Epithelial cell of esophagus (primary cell): ENCODE measurements at regions not wholly inside any gene's neighbourhood (a gene's known extent, or its start where the extent isn't known, plus 50 kb on each side); places are given as distances from the start of the nearest gene placed in this dataset.

Experiments
- DNase-seq: peaks from one replicate; pipeline ENCODE4 v3.0.0; 2010; ENCODE audit warnings: low read depth
- H3K4me3 ChIP-seq: 2 replicates; pipeline ENCODE4 v1.5.1; 2011; ENCODE audit warnings: mild to moderate bottlenecking, low read length, control low read depth
- TF ChIP-seq, protein P1 (sequence below): IDR thresholded peaks from 2 replicates; pipeline ENCODE4 v1.5.1; 2011; ENCODE audit warnings: low read depth, mild to moderate bottlenecking, low read length, control low read depth, inconsistent platforms; ENCODE audit not compliant: insufficient read depth; ENCODE audit errors: missing control alignments

DNA sequence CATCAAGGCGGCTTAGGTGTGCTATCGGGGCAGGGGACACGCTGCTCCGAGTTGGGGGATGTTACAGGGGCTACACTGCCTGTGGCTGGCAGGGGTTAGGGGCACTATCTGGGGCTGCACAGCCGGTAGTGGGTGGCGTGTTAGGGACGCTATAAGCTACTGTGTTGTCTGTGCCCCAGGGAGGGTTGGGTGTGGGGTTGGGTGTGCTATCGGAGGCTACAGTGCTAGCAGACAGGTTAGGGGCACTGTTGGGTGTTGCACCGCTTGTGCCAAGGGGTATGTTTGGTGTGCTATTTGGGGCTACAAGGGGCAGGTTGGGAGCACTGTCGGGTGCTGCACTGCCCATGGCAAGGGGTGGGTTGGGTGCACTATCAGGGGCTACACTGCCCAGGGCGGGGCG lies 120.2 kb upstream of the VPREB1 start:
- no peak overlapping the region for H3K4me3 ChIP-seq
- no peak for DNase-seq
- TF ChIP-seq, protein P1, sequence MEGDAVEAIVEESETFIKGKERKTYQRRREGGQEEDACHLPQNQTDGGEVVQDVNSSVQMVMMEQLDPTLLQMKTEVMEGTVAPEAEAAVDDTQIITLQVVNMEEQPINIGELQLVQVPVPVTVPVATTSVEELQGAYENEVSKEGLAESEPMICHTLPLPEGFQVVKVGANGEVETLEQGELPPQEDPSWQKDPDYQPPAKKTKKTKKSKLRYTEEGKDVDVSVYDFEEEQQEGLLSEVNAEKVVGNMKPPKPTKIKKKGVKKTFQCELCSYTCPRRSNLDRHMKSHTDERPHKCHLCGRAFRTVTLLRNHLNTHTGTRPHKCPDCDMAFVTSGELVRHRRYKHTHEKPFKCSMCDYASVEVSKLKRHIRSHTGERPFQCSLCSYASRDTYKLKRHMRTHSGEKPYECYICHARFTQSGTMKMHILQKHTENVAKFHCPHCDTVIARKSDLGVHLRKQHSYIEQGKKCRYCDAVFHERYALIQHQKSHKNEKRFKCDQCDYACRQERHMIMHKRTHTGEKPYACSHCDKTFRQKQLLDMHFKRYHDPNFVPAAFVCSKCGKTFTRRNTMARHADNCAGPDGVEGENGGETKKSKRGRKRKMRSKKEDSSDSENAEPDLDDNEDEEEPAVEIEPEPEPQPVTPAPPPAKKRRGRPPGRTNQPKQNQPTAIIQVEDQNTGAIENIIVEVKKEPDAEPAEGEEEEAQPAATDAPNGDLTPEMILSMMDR = no peak

DNA sequence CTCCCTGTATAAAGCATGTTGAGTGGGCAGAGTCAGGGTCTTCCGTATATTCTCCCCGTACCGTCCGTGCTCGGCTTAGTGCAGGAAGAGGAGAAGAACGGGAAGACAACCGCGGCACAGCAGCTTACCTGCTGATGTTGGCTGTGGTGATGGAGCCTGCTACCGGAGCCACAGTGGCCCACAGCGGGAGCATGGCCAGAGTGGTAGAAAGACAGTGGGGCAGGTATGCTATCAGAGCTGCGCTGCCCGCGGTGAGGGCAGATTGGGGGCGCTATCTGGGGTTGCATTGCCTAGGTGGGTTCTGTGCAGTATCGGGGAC lies 120.7 kb upstream of the VPREB1 start:
- TF ChIP-seq, protein P1 = no peak
- H3K4me3 ChIP-seq = no peak overlapping the region

DNA sequence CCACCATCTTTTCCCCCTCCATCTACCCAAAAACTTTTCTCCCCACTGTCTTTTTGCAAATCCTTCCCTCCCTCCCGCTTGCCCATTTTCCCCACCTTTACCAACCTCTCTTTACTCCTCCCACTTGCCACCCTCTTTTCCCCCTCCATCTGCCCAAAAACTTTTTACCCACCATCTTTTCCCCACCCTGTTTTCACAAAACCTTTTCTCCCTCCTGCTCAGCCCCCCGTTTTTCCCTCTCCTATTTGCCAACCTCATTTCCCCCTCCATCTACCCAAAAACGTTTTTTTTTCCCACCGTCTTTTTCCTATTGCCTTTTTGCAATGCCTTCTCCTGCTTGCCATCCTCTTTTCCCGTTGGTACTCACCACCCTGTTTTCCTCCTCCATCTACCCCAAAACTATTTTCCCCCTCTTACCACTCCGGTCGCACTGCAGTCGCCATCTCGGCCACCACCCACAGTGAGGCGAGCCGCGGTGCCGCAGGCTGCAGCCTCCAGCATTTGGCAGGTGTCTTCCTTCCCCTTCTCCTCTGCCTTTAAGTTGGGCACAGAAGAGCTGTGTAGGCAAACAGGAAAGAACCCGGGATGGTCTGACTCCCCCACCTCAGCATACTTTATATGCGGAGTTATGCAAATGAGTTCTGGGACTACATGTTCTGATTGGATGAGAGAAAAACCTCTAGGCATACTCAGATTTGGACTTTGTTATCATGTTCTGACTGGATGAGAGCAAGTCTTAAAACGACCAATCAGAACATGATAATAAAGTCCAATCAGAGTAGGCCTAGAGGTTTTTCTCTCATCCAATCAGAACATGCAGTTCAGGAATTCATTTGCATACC lies 121.2 kb upstream of the VPREB1 start:
- H3K4me3 ChIP-seq = no peak overlapping the region
- TF ChIP-seq, protein P1 = no peak
- no peak for DNase-seq

More for the DNA sequence above, 120.7 kb upstream of the VPREB1 start:
- DNase-seq = no peak

DNA sequence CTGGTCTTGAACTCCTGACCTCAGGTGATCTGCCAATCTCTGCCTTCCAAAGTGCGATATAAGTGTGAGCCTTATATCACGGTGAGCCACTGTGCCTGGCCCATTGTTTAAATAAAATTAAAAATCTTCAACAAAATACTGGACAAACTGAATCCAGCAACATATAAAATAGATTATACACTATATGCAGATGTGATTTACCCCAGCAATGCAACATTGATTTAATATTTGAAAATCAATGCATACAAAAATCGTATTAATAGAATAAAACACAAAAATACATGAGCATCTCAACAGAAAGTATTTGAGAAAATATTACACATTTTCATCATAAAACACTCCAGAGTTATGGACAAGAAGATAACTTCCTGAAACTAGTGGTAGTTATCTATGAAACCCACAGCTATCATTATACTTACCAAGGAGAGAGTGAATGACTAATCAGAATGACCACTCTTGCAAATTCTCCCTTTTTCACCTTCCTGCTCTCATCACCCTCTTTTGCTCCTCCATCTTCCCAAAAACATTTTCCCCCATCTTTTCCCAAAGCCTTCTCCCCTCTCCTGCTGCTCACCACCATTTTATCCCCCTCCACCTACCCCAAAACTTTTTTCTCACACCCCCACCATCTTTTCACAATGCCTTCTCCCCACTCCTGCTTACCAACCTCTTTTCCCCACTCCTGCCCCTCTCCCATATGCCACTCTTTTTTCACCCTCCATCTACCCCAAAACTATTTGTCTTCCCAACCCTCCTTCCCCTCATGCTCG lies 122.1 kb upstream of the VPREB1 start:
- DNase-seq = no peak
- TF ChIP-seq, protein P1 = no peak
- no peak overlapping the region for H3K4me3 ChIP-seq

DNA sequence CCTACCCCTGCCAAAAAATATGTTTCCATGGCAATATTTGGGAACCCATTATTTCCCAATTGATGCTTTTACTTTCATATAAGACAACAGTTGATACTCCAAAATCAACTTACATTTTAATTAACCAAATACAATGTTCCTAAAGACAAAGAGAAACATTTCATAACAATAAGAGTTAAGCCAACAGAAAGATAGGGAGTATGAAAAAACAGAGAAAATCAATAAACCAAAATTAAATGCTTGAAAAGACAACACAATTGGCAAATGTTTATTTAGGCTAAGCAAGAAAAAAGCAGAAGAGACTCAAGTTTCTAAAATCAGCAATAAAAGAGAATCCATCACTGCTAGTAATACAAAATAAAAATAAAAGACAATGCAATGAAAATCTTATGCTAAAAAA lies 123.1 kb upstream of the VPREB1 start:
- H3K4me3 ChIP-seq = no peak overlapping the region
- TF ChIP-seq, protein P1 = no peak
- DNase-seq = no peak

DNA sequence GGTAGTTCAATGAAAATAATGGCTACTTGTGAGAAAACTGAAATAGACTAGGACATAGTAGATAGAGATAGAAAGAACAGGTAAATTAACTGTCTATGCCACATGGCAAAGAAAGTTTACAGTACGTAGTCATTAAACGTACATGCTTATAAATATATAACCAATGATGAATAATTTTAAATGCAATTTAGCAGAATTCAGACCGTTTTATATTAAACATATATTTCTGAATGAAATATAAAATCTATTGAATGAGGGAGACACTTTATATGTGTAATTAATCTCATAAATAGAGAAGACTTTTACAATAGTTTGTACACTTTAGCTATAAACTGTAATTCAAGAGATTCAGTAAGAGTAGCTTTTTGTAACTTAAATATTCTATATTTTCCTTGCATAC lies 124.4 kb upstream of the VPREB1 start:
- H3K4me3 ChIP-seq = no peak overlapping the region
- no peak for DNase-seq
- TF ChIP-seq, protein P1 = no peak
